ENCODE measurements at regions not wholly inside any gene's neighbourhood (a gene's known extent, or its start where the extent isn't known, plus 50 kb on each side); places are given as distances from the start of the nearest gene placed in this dataset.
"Not testable (repeated sequence)": the region's sequence is repeated elsewhere in the genome, so short reads cannot be mapped to it uniquely, and the experiment has no call there.

- TF ChIP-seq, protein P1, sequence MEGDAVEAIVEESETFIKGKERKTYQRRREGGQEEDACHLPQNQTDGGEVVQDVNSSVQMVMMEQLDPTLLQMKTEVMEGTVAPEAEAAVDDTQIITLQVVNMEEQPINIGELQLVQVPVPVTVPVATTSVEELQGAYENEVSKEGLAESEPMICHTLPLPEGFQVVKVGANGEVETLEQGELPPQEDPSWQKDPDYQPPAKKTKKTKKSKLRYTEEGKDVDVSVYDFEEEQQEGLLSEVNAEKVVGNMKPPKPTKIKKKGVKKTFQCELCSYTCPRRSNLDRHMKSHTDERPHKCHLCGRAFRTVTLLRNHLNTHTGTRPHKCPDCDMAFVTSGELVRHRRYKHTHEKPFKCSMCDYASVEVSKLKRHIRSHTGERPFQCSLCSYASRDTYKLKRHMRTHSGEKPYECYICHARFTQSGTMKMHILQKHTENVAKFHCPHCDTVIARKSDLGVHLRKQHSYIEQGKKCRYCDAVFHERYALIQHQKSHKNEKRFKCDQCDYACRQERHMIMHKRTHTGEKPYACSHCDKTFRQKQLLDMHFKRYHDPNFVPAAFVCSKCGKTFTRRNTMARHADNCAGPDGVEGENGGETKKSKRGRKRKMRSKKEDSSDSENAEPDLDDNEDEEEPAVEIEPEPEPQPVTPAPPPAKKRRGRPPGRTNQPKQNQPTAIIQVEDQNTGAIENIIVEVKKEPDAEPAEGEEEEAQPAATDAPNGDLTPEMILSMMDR (conservative IDR thresholded peaks at IDR 0.05 in 1 of 2, IDR thresholded peaks at IDR 0.05 in 1 of 2; ENCODE audit: extremely low read depth in 1 of 2, insufficient read depth in 1 of 2, low read depth in 1 of 2, low read length in 2 of 2) = not testable (repeated sequence)
- not testable (repeated sequence) for TF ChIP-seq EZH2 (IDR thresholded peaks at IDR 0.05; ENCODE audit: borderline replicate concordance, low read length)
Observed at GRCh38 chr7:149973681-149974080, 99.9 kb downstream of the ATP6V0E2 start.

Data from mammary epithelial cell (primary cell).